Kasumi-1 (cell line): ENCODE measurements at regions not wholly inside any gene's neighbourhood (a gene's known extent, or its start where the extent isn't known, plus 50 kb on each side); places are given as distances from the start of the nearest gene placed in this dataset.

ENCODE experiments used
- DNase-seq, 2 experiments: peaks; one replicate each; lab custom pipeline; 2025; lab: John Stamatoyannopoulos, UW

DNA sequence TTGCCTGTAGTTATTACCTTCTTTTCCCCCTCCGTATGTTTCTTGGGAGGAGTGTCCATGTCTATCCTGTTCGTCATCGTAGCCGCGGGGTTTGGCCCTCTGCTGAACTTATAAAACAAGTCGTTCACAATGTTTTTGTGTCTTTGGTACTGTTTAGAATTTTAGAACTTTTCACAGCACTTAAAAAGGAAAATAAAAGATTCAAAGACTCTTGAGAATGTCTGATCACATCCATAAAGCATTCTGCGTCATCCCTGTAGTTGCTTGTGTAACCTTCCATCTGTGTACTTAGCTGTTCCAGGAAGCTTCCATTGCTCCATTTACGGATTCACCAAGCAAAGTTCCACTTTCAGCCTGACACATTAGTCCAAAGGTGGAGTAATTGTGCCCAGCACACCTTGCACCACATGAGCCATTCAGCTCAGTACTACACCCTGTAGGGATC lies 677.1 kb upstream of the NR2F2 start:
- DNase-seq = no peak

DNA sequence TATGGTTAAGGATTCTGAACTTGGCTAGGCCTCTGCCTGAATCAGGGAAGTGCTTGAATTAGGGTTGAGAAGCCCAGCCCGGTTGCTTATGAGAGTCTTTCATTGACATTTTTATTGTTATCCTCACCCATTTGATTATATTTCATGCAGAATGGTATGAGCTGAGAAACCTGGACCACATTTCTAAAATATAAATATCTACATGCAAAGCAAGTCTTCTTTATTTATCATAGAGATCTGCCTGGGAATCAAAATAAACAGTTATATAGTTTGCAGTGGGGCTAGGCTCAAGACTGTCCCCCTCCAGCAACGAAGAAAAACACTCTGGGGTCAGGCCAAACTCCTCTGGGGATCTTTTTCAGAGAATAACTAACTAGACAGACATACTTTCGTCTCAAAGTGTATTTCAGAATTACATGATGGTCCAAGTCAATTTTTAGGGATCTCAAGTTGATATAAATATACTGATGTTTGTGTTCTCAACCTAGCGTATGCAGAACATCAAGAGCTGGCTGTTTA lies 675.4 kb upstream of the NR2F2 start:
- DNase-seq = no peak

DNA sequence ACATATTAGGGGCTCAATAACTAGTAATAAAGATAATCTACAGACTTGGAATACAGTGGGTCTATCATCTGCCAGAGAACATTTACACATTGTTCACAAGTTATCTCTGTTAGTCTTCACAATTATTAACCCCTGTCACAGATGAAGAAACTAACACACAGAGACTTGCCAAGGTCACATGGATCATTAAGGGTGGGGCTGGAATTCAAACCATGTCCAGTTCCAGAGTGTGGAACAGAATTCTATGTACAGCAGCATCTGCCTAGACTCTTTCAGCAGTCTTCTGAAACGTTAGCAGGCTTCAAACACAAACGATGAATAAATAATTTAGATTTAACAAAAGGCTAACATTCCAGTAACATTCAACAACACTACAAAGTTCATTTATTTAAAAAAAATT lies 673.9 kb upstream of the NR2F2 start:
- no peak for DNase-seq

DNA sequence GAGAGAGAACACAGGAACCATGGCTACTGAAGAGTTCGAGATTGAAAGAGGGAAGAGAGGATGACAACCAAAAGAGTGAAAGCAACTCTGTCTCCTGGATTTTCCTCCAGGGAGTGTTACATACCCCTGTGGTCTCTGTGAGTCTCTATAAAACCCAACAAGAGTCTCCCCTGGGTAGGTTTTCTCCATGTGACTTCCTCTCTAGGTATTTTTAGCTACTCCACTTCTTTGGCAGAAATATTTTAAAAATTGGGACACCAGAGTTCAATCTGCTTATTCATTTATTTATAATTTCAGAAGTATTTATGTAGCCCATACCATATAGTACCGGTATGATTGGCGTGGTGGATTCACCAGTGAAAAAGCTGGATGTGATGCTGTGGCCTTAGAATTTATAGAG lies 671.7 kb upstream of the NR2F2 start:
- no peak for DNase-seq

DNA sequence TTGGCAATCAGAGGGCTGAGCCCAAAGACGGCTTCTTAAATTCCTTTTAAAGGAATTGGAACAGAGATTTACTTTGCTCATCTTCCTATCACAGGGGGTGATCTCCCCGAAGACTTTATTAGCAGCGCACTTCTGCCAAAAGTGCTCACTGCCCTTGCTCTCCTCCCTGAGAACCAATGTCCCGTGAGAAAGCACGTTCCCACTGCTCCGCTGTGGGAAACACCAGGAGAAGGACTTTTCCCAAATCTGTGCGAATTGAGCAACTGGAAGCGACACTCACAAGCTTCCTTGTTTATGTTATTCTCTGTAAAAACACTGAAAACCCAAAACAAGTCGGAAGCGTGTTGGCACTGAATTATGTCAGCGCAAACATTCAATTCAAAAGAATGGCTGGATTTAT lies 670.8 kb upstream of the NR2F2 start:
- no peak for DNase-seq

DNA sequence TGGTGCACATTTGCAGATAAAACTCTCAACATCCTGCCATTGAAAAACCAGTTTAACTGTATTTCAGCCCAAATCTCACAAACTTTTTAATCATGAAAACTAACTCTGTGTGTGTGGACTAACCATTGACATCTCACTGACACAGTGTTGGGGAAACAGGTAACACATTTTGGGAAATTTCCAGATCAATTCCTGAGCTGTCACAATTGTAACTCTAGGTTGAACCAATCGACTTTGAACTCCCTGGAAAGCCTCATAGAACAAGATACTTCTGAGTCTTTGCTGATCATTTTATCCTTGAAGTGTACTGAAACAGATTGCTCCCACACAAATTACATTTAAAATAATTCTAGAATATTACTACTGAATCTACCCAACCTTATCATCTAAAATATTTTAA lies 667.9 kb upstream of the NR2F2 start:
- no peak for DNase-seq

DNA sequence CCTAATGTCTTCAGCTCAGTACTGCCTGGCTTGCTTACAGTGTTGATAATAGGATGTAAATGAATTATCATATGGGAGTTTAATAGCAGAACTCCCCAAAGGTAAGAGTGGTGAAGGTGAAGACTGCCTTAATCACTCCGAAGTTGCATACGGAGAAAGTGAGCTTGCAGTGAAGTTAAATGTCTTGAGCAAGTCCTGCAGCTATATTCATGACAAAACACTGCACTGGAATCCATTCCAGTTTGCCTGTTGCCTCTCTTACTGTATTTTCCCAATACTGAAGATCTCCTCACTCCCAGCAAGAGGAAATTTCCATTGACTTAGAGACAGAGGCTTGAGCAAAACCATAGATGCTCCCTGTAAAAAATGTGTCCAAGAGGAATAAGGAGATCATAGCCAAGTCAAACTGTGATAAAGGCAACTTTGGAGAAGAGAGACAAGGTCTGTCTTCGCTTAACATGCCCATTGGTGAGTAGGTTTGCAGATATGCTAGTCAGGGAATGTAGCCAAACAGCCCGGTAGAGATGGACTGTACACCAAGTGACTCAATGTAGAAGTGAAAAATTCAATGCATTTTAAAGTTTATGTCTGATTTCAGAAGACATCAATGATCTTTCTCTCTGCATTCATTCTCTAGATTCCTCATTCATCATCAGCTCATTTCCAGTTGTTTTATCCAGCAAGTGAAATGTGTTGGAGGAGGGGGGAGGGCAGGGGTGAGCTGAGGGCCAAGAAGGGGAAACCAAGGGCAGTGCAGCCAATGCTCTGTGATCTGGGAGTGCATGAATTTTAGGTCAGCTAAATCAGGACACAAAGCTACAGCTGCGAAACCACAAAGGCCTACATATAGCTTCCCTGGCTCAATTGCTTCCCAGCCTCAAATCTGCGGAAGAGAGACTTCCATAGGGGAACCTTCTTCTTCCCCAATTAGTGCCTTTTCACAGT lies 667.1 kb upstream of the NR2F2 start:
- DNase-seq = no peak

DNA sequence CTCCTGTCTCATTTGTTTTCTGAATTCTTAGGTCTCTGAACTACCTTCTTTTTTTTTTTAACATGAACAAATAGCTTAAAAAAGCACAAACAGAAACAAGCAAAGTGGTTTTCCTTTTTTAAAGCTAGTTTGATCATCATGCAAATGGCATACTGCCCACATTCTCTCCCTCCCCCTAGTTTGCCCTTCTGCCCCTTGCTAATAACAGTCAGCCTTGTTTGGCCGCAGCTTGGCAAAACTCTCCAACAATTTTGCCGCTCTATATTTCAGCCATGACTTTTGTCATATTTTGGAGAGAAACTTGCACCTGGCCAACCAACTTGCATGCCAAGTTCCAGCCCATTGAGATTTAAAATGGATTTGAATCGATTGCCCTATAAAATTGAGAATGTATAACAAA lies 666.0 kb upstream of the NR2F2 start:
- no peak for DNase-seq

DNA sequence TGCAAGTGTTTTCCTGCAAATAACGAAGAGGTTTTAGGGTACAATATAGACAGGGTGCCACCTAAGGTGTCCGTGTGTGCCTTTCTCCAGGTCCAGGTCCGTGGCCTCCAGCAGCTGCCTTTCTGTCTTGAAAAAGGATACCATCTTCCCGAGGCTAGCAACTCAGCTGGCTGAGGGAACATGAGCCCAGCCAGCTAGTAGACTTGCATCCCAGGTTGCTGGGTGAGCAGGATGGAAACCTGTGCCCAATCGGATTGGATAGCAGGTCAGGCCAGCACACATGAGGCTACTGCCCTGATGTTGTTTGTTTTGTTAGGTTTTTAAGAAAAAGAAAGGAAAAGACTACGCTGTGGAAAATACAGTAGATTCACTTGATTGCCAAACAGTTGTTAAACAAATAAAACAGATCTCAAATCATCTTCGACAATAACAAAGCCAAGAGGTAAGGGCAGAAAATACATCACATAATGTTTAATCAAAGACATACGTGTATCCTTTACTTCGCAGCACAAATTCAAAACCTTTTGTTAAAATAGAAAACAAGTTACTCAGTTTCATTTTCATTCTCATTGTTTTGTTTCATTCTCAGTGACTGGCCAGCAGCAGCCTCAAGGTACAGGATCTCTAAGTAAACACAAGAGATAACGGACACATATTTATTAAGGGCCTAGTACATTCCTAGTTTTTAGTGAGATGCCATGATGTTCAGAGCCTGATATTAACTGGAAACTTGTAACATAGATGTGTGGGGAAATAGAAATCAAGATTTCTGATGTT lies 661.2 kb upstream of the NR2F2 start:
- DNase-seq = no peak

DNA sequence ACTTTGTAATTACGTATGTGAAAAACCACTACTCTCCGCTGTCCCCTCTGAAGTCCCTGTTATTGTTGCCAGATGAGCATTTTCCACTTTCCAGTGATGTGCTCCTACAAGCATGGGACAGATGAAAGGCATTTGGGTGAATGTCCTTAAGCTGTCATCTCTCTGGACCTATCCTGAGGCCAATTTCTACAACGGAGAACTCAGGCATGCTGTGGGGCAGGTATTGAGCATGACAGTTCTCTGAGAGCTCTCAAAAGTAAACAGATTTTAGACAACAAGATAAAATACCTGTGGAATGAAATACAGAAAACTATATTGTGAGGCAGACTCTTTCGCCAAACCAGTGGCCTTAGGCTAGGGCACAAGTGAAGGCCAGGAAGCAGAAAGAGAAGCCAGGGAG lies 656.5 kb upstream of the NR2F2 start:
- no peak for DNase-seq

DNA sequence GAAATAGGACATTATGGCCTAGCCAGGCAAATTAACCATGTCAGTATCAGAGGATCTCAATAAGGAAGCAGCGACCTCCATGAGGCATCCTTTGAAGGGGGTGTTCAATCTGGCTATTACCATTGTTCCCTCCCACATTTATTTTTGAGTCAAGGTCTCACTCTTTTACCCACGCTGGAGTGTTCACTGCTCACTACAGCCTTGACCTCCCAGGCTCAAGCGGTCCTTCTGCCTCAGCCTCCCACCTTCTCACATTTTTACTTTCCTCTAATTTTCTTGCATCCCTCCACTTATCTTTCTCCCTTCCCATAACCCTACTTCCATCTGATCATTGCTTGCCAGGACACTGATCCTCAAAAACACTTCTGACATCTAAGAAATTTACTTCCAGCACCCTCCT lies 654.0 kb upstream of the NR2F2 start:
- DNase-seq = no peak

DNA sequence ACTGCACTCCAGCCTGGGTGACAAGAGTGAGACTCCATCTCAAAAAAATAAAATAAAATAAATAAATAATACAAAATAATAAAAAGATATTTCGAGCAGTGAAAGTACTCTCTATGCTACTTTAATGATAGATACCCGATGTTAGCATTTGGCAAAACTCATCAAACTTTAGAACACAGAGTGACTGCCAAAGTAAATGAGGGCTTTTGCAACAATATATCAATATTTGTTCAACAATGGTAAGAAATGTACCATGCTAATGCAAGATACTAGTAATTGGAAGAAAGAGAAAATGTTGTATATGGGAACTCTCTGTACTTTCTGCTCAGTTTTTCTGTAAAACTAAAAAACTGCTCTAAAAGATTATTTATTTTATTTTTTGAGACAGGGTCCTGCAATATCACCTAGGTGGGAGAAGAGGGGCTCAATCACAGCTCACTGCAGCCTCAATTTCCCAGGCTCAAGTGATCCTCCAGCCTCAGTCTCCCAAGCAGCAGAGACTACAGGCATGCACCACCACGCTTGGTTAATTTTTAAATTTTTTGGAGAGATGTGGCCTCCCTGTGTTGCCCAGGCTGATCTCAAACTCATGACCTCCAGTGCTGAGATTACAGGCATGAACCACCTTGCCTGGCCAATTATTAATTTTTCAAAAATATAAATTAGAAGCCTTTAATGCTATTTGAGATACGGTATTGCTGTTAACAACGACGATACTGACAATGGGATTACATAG lies 650.5 kb upstream of the NR2F2 start:
- DNase-seq = no peak

DNA sequence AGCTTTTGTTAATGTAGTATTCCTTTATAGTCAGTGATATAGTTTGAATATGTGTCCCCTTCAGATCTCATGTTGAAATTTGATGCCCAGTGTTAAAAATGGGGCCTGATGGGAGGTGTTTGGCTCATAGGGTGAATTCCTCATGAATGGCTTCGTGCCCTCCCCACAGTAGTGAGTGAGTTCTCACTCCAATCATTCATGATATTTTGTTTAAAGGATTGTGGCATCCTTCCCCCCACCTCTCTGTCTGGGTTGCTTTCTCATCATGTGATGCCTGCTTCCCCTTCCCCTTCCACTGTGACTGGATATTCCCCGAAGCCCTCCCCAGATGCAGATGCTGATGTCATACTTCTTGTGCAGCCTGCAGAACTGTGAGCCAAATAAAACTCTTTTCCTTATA lies 649.8 kb upstream of the NR2F2 start:
- no peak for DNase-seq

DNA sequence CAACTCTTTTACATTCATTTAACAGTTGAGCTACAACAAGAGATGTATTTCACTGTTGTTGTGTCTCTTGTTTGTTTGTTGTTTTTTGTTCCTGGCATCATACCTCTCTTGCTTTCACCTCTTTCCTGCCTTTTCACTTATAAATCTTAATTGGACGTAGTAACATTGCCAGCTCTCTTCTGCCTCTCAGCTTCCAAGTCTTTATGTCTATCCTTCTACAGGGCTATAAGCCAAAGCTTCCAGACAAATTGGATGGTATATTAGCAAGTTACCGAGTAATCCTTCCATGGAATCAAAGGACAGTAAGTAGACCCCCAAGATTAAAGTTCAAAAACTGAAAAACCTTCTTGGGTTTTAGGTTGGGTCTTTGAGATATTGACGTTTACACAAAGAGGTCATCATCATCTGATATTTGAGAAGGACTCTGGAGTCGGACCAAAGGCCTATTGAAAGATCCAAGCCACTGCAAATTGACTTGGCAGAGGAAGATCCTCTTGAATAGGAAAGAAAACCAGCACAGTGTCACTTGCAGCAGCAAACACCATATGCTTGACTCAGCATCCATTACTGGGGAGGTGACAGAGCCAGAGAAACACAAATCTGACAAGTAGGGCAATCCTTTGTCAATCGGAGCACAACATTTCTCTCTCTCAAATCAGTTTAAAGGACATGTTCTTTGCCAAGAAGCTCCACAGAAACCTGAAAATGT lies 648.5 kb upstream of the NR2F2 start:
- no peak for DNase-seq

DNA sequence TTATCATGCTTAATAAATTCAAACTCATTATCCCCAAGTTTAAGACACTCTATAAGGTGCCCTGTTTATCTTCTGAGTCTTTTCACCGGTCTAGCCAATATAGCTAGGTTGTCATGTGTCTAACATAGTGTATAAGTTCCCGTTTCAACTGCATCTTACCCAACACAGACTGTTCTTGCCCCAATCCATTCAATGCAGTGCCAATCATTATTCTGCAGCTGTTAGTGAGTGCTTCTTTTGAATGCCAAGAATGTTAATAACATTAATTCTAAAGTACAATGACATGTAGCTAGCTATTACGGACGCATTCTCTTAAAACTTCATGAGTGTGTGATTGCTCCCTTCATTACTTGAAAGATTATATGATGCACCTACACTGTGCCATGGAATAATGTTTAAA lies 646.4 kb upstream of the NR2F2 start:
- DNase-seq = no peak

DNA sequence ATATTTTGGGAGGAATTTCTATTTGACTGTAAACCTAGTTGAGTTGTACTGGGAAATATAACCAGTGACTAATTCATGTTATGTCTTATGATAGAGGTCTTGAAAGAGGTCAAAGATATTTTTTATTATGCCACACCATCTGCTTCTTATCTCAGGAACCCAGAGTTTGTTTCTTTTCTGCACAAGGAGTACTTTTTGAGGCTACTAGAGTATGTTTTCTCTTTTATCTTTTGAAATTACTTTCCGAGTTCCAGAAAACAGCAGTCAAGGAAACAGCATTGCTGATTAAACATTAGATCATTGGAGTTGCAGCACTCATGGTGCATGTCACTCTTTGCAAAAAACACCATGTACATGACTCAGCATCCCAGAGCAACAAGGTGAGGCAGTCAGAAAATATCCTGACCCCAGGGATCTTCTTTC lies 645.8 kb upstream of the NR2F2 start:
- no peak for DNase-seq

DNA sequence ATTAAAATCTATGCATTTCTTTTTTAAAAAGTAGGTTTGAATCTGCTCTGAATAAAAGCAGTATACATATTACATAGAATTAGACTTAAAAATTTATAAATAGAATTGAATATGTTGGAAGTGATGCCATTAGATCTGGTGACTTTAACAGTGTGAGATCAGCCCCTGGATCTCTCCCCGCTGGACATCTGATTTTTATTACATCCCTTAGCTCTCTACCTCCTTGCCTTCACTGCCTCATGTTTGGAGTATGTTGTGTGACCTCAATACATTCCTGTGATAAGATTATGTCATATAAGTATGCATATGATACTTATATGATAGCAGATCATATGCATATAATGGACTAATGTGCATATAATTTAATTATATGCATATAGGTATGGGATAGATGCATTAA lies 643.4 kb upstream of the NR2F2 start:
- no peak for DNase-seq

DNA sequence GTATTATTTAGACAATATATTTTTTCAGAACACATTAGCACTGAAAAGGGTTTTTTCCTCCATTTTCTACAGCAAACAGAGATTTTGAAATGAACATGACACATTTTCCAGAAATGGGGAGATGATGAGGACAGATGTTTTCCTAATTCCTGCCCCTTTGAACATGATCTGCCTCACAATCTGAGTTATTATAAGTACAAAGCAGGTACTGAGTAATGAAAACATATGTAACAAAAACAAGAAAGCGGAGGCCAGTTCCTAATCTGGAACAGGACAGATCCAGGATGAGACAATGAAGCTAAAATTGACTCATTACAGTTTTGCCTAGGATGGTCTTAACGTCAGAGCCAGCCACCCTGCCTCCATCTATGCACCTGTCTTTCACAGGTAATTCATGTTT lies 642.8 kb upstream of the NR2F2 start:
- DNase-seq = no peak

DNA sequence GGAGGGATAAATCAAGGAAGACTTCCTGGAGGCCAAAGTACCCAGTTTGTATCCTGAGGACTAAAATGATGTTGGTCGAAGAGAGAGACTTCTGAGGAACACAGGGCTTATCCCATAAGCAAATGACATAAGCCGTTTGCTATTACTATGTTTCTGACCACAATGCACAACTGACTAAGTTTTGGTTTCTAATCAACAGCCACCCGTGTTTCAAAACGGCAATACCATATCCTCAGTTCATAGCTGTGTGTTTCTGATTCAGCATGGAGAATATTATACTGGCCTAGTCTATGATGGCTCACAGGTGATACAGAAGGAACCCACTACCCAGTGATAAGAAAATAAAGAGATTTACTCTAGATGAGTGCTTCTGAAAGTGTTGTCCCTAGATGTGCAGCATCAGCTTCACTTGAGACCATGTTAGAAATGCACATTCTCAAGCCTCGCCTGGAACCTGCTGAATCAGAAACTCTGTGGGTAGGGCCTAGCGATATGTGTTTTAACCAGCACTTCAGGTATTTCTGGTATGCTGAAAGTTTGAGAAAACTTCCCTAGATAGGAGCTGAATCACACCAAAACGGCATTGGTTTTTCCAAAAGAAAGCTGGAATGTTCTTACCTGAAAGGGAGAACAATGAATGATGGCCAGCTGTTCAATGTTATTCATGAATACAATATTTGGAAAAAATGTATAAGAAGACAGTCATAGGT lies 639.7 kb upstream of the NR2F2 start:
- no peak for DNase-seq

DNA sequence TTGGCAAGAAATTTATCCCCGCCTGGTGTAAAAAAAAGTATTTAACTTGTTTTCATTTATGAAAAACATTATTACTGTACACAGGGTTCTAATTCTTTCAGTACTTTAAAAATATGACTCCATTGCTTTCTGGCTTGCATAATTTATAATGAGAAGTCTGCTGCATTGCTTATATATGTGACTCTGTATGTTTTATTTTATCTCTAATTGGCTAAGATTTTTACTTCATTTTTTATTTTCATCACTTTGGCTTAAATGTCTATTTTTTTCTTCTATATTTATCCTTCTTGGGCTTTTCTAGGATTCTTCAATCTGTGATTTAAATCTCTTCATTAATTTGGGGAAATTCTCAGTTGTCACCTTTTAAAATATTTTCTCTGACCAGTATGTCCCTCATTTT lies 636.6 kb upstream of the NR2F2 start:
- peak in 1 of 2 experiments; percentile 18 for DNase-seq

DNA sequence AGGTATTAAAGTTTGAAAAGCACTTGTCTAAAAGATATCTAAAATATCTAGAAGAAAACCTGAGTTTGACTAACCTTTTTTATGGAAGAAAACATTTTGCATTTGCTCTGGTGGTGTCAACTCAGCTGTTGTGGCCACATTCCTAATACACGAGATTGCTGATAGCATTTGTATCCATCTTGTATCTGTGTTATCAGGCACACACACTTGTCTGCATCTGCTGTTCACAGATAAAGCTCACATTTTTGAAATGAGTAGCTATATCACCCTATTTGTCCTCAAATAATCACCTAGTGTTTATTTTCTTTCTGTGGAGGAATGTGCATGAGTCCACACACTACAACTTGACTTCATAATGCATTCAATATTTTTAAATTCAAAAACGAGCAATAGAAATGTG lies 632.3 kb upstream of the NR2F2 start:
- DNase-seq = no peak
